ENCODE measurements at regions not wholly inside any gene's neighbourhood (a gene's known extent, or its start where the extent isn't known, plus 50 kb on each side); places are given as distances from the start of the nearest gene placed in this dataset.

- TF ChIP-seq CTCF (IDR thresholded peaks at IDR 0.05 in 2 of 3, conservative IDR thresholded peaks at IDR 0.05 in 1 of 3; ENCODE audit: borderline replicate concordance in 1 of 3, insufficient read depth in 1 of 3, low read depth in 2 of 3, low read length in 2 of 3), result no peak
- no peak for TF ChIP-seq EGR1 (IDR thresholded peaks at IDR 0.05; ENCODE audit: low read depth)
These were observed 273.3 kb upstream of the C11orf87 start for GRCh38 chr11:109148669-109149068.
